Chondrocyte (in vitro differentiated cells): ENCODE measurements at regions not wholly inside any gene's neighbourhood (a gene's known extent, or its start where the extent isn't known, plus 50 kb on each side); places are given as distances from the start of the nearest gene placed in this dataset.

Experiments used
- DNase-seq: peaks from one replicate; pipeline ENCODE4 v3.0.0; 2021; ENCODE audit warnings: mixed read lengths, low spot score
- H3K27ac Mint-ChIP-seq: one replicate; pipeline ENCODE4 v1.8.0; 2021; ENCODE audit warnings: mild to moderate bottlenecking, moderate library complexity, mixed read lengths; ENCODE audit not compliant: unreplicated experiment
- H3K27me3 Mint-ChIP-seq: 2 replicates; pipeline ENCODE4 v1.8.0; 2021; ENCODE audit warnings: low read depth, mixed read lengths
- H3K36me3 Mint-ChIP-seq: 2 replicates; pipeline ENCODE4 v1.8.0; 2021; ENCODE audit warnings: low read depth, mixed read lengths
- H3K4me1 Mint-ChIP-seq: 2 replicates; pipeline ENCODE4 v1.8.0; 2021; ENCODE audit warnings: low read depth, mild to moderate bottlenecking, mixed read lengths
- H3K4me3 Mint-ChIP-seq: one replicate; pipeline ENCODE4 v1.8.0; 2021; ENCODE audit warnings: mild to moderate bottlenecking, moderate library complexity, mixed read lengths; ENCODE audit not compliant: unreplicated experiment
- H3K9me3 Mint-ChIP-seq: 2 replicates; pipeline ENCODE4 v1.8.0; 2021; ENCODE audit warnings: low read depth, mixed read lengths
- CTCF ChIP-seq: fragments of 200-600 bp; sonication (generic); IDR thresholded peaks from 2 replicates; pipeline ENCODE4 v1.5.0; 2021; ENCODE audit warnings: antibody characterized with exemption, mild to moderate bottlenecking, moderate library complexity

GRCh38 chr12:111074559-111074958, 154.2 kb upstream of the MYL2 start:
- Mint-ChIP-seq H3K27ac (no peak overlapping the region), H3K4me3 (no peak overlapping the region), H3K36me3 (no peaks in the 10 kb centered on the region), H3K4me1 (no peaks in the 10 kb centered on the region), H3K27me3 (peaks cover 65% of the 10 kb centered on the region), H3K9me3 (peaks cover 5% of the 10 kb centered on the region)
- no peak for DNase-seq
- no peak for TF ChIP-seq CTCF

DNA sequence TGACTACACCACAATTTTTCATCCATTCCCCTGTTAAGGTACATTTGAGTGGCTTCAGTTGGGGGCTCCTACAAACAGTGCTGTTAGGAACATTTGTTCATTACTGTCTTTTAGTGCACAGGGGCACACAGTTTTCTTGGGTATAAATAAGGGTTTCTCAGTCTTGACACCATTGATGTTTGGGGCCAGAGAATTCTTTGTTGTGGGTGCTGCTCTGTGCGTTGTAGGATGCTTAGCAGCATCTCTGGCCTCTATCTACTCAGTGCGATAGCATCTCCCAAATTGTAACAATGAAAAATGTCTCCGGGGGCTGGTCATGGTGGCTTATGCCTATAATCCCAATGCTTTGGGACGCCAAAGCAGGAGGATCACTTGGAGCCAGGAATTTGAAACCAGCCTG, 153.0 kb upstream of the MYL2 start:
- no peak for TF ChIP-seq CTCF
- Mint-ChIP-seq H3K4me1 (peaks cover under 1% of the 10 kb centered on the region), H3K27me3 (peaks cover 62% of the 10 kb centered on the region), H3K36me3 (no peaks in the 10 kb centered on the region), H3K27ac (no peak overlapping the region), H3K4me3 (no peak overlapping the region), H3K9me3 (peaks cover 5% of the 10 kb centered on the region)
- DNase-seq: no peak

DNA sequence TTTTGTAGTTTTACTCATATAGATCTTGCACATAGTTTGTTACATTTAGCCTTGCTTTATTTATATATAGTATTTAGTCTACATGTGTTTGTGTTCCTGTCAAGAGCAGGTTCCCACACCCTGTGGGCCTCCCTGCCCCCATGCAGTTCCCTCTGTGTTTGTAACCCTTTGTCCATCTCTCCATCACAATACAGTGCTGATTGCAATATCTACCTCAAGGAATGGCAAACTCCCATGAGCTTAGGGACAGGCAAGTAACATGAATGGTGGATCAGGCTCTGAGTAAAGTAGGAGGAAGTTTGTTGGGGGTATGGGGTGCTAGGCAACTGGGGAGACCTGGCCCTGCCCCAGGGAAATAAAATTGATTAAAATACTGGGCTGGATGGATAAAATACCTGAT, 151.9 kb upstream of the MYL2 start:
- peaks cover 5% of the 10 kb centered on the region for H3K9me3 Mint-ChIP-seq
- H3K4me3 Mint-ChIP-seq: no peak overlapping the region
- no peak for DNase-seq
- no peaks in the 10 kb centered on the region for H3K36me3 Mint-ChIP-seq
- no peak for TF ChIP-seq CTCF
- H3K27me3 Mint-ChIP-seq: peaks cover 62% of the 10 kb centered on the region
- no peak overlapping the region for H3K27ac Mint-ChIP-seq
- peaks cover 4% of the 10 kb centered on the region for H3K4me1 Mint-ChIP-seq

GRCh38 chr12:111069886-111070285, 149.5 kb upstream of the MYL2 start:
- H3K27ac Mint-ChIP-seq: no peak overlapping the region
- no peak for DNase-seq
- no peaks in the 10 kb centered on the region for H3K36me3 Mint-ChIP-seq
- peaks cover 52% of the 10 kb centered on the region for H3K27me3 Mint-ChIP-seq
- TF ChIP-seq CTCF: no peak
- H3K4me1 Mint-ChIP-seq: peaks cover 4% of the 10 kb centered on the region
- H3K4me3 Mint-ChIP-seq: no peak overlapping the region
- H3K9me3 Mint-ChIP-seq: peaks cover 5% of the 10 kb centered on the region

DNA sequence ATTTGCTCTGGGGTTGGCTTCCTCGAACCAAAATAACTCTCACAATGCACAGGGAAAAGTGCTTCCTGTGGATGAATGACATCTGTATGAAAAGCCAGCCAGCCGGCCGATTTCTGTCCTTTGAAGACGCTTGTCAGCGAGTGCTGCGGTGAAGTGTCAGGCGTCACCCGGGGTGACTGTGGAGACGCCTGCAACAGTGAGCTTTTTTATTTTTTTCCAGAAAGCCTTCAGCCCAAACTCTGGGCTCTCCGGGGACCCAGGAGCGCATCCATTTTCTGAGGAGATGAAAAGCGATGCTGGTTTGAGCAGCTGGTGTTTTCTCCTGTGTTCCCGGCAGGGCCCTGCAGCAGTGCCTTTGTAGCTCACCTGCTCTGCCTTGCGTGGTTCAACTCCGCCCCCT, 147.9 kb upstream of the MYL2 start:
- no peaks in the 10 kb centered on the region for H3K36me3 Mint-ChIP-seq
- peaks cover 4% of the 10 kb centered on the region for H3K4me1 Mint-ChIP-seq
- no peak for TF ChIP-seq CTCF
- peak overlapping the region; percentile 5 for H3K4me3 Mint-ChIP-seq
- peaks cover 5% of the 10 kb centered on the region for H3K9me3 Mint-ChIP-seq
- no peak for DNase-seq
- H3K27ac Mint-ChIP-seq: no peak overlapping the region
- H3K27me3 Mint-ChIP-seq: peaks cover 51% of the 10 kb centered on the region
